ENCODE measurements at regions not wholly inside any gene's neighbourhood (a gene's known extent, or its start where the extent isn't known, plus 50 kb on each side); places are given as distances from the start of the nearest gene placed in this dataset.

DNA sequence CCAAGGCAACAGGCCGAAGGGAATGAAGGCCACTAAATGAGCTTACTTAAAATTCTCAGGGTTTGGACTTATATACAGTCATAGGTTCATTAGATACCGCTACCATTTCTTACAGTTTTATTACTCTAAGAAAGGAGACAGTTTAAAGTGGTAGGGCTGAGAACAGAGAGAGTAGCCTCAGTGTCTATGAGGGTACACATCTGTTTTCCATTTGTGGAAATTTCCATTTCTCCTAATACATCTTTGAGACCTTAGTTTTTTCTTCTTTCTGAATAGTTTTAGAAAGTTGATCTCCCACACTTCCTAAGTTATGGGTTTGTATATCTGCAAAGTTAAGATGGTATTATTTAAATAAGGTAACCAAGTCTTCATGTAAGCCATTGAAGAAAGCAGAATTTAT lies 1279.1 kb downstream of the NCAM2 start:
- TF ChIP-seq, protein P1, sequence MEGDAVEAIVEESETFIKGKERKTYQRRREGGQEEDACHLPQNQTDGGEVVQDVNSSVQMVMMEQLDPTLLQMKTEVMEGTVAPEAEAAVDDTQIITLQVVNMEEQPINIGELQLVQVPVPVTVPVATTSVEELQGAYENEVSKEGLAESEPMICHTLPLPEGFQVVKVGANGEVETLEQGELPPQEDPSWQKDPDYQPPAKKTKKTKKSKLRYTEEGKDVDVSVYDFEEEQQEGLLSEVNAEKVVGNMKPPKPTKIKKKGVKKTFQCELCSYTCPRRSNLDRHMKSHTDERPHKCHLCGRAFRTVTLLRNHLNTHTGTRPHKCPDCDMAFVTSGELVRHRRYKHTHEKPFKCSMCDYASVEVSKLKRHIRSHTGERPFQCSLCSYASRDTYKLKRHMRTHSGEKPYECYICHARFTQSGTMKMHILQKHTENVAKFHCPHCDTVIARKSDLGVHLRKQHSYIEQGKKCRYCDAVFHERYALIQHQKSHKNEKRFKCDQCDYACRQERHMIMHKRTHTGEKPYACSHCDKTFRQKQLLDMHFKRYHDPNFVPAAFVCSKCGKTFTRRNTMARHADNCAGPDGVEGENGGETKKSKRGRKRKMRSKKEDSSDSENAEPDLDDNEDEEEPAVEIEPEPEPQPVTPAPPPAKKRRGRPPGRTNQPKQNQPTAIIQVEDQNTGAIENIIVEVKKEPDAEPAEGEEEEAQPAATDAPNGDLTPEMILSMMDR (conservative IDR thresholded peaks at IDR 0.05) = no peak
- TF ChIP-seq EZH2 (IDR thresholded peaks at IDR 0.05; ENCODE audit: low read depth) = no peak
